Colonic mucosa (tissue), 4 donors: ENCODE measurements at regions not wholly inside any gene's neighbourhood (a gene's known extent, or its start where the extent isn't known, plus 50 kb on each side); places are given as distances from the start of the nearest gene placed in this dataset.

ENCODE experiments used
- DNase-seq: peaks from one replicate; pipeline ENCODE4 v3.0.0-alpha.2; 2020
- H3K27ac ChIP-seq: fragments of 200-600 bp; one replicate; pipeline ENCODE4 v1.8.0; 2021
- H3K27me3 ChIP-seq: fragments of 200-600 bp; one replicate; pipeline ENCODE4 v1.8.0; 2021
- H3K36me3 ChIP-seq: fragments of 200-600 bp; one replicate; pipeline ENCODE4 v1.8.0; 2021
- H3K4me1 ChIP-seq: fragments of 200-600 bp; one replicate; pipeline ENCODE4 v1.8.0; 2021; ENCODE audit warnings: mild to moderate bottlenecking
- H3K4me3 ChIP-seq: fragments of 200-600 bp; one replicate; pipeline ENCODE4 v1.8.0; 2021
- H3K9ac ChIP-seq, 2 donors: one replicate each; pipeline ENCODE4 v1.7.0; 2013; ENCODE audit warnings: control low read depth in 2 of 2, low read depth in 2 of 2, low read length in 2 of 2
- H3K9me3 ChIP-seq: fragments of 200-600 bp; one replicate; pipeline ENCODE4 v1.8.0; 2021
- intact Hi-C: fragments of 100-400 bp; cut with DNase I; formaldehyde crosslinking; loops from one replicate; pipeline ENCODE4 v1.14.1; 2022
- TF ChIP-seq, protein P1 (sequence below): fragments of 200-600 bp; IDR thresholded peaks from one replicate; pipeline ENCODE4 v1.8.0; 2022; ENCODE audit warnings: antibody characterized with exemption, mild to moderate bottlenecking
- donor health status: healthy.
- donor health status: DM: no; HTN: no; CAD: no.
- donor health status: DM: no; HTN: no; CAD: no.

DNA sequence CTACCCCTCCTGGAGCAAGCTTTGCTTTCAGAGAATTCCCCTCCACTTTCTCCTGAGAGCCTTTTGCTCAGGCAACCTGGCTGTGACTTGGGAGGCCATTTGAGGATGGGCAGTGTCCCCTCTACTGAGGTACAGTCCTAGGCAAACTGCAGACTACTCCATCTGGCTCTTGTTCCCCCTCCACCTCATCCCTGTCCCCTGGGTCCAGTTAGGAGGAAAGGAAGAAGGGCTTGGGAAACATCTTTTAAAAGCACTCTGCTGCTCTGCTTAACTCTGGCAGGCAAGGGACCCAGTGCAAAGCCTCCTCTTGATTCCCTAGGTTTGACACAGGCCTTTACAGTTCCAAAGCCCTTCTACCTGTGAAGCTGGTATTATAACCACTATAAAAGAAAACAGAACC lies 108.2 kb downstream of the NAV1 start:
- Histone ChIP-seq H3K4me3 (no peak overlapping the region), H3K27me3 (peaks cover 11% of the 10 kb centered on the region), H3K9ac (no peak overlapping the region), H3K4me1 (peaks cover 12% of the 10 kb centered on the region), H3K36me3 (no peaks in the 10 kb centered on the region), H3K27ac (no peak overlapping the region), H3K9me3 (no peaks in the 10 kb centered on the region)
- TF ChIP-seq, protein P1, sequence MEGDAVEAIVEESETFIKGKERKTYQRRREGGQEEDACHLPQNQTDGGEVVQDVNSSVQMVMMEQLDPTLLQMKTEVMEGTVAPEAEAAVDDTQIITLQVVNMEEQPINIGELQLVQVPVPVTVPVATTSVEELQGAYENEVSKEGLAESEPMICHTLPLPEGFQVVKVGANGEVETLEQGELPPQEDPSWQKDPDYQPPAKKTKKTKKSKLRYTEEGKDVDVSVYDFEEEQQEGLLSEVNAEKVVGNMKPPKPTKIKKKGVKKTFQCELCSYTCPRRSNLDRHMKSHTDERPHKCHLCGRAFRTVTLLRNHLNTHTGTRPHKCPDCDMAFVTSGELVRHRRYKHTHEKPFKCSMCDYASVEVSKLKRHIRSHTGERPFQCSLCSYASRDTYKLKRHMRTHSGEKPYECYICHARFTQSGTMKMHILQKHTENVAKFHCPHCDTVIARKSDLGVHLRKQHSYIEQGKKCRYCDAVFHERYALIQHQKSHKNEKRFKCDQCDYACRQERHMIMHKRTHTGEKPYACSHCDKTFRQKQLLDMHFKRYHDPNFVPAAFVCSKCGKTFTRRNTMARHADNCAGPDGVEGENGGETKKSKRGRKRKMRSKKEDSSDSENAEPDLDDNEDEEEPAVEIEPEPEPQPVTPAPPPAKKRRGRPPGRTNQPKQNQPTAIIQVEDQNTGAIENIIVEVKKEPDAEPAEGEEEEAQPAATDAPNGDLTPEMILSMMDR: no peak
- DNase-seq: no peak
- intact Hi-C loops: no loop called here

DNA sequence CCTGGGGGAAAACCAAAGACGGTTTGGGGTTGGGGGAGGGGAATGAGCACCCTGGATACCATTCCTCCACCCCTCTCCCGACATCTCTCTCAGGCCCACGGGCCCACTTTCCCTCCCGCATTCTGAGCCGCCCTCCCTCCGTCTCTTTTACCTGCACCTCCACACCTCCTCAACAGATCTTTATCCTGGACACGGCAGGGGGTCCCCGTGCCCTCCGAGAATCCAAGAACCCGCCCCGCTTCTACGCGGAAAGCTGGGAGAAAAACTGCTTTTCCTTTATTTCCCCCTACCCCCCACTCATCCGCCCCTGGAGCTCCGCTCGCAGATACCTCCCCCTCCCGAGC lies 108.8 kb downstream of the NAV1 start:
- DNase-seq: no peak
- Histone ChIP-seq H3K27me3 (peaks cover 11% of the 10 kb centered on the region), H3K9me3 (no peaks in the 10 kb centered on the region), H3K4me3 (peak overlapping the region; percentile 70), H3K27ac (no peak overlapping the region), H3K36me3 (no peaks in the 10 kb centered on the region), H3K4me1 (peaks cover 12% of the 10 kb centered on the region), H3K9ac (peak overlapping the region; percentile 41 to 44)
- intact Hi-C loops: no loop called here
- TF ChIP-seq, protein P1: no peak

DNA sequence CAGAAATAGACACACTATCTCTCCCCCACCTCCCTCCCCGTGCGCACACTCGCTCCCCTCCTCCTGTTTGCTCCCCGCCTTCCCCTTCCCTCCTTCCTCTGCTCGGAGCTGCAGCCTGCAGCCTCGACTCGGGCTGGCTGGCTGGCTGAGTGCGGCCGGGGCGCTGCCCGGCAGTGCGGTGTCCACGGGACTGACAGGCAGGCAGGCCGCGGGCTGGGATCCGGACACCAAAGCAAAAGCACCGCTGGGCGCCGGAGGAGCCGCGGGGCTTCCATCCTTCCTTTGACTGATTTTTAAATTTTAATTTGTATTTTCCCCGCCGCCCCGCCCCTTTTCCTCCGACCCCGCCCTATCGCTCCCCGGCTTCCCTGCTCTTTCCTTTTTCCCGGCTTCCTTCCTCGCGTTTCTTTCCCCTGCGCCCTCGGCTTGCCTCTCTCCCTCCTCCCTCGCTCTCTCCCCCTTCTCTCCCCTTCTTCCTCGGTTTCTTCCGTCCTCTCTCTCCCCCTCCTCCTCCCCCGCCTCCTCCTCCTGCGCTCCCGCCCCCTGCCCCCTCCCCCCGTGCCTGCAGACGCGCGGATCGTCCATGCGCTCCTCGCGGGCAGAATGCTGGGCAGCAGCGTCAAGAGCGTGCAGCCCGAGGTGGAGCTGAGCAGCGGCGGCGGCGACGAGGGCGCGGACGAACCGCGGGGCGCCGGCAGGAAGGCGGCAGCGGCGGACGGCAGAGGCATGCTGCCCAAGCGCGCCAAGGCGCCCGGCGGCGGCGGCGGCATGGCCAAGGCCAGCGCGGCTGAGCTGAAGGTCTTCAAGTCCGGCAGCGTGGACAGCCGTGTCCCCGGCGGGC lies 109.4 kb downstream of the NAV1 start:
- Histone ChIP-seq H3K27me3 (peaks cover 11% of the 10 kb centered on the region), H3K9ac (peak overlapping the region; percentile 64 to 86), H3K9me3 (no peaks in the 10 kb centered on the region), H3K4me3 (peak overlapping the region; percentile 70), H3K36me3 (no peaks in the 10 kb centered on the region), H3K4me1 (peaks cover 12% of the 10 kb centered on the region), H3K27ac (peak overlapping the region; percentile 87)
- intact Hi-C loops: no loop called here
- peak; percentile 56 for DNase-seq
- TF ChIP-seq, protein P1: no peak

DNA sequence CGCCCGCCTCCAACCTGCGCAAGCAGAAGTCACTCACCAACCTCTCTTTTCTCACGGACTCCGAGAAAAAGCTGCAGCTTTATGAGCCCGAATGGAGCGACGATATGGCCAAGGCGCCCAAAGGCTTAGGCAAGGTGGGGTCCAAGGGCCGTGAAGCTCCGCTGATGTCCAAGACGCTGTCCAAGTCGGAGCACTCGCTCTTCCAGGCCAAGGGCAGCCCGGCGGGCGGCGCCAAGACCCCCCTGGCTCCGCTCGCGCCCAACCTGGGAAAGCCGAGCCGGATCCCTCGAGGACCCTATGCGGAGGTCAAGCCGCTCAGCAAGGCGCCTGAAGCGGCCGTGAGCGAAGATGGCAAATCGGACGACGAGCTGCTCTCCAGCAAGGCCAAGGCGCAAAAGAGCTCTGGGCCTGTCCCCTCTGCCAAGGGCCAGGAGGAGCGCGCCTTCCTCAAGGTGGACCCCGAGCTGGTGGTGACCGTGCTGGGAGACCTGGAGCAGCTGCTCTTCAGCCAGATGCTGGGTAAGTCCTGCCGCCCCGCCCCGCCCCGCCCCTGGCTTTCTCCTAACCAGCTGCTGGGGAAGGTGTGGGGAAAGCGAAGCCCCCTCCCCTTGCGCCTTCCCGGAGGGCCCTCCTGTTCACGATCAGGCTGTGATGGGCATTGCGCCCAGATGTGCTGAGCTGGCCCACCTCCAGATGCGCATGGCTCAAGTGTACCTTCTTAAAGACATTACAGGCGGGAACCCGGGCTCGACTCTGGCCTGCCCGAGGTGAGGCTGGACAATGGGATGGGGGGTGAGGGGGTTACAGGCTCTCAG lies 110.2 kb downstream of the NAV1 start:
- Histone ChIP-seq H3K9me3 (no peaks in the 10 kb centered on the region), H3K36me3 (no peaks in the 10 kb centered on the region), H3K4me1 (peaks cover 12% of the 10 kb centered on the region), H3K27me3 (peaks cover 11% of the 10 kb centered on the region), H3K27ac (peak overlapping the region; percentile 87), H3K4me3 (peak overlapping the region; percentile 70), H3K9ac (peak overlapping the region; percentile 64 to 86)
- TF ChIP-seq, protein P1: no peak
- peak; percentile 59 for DNase-seq
- intact Hi-C loops: no loop called here

DNA sequence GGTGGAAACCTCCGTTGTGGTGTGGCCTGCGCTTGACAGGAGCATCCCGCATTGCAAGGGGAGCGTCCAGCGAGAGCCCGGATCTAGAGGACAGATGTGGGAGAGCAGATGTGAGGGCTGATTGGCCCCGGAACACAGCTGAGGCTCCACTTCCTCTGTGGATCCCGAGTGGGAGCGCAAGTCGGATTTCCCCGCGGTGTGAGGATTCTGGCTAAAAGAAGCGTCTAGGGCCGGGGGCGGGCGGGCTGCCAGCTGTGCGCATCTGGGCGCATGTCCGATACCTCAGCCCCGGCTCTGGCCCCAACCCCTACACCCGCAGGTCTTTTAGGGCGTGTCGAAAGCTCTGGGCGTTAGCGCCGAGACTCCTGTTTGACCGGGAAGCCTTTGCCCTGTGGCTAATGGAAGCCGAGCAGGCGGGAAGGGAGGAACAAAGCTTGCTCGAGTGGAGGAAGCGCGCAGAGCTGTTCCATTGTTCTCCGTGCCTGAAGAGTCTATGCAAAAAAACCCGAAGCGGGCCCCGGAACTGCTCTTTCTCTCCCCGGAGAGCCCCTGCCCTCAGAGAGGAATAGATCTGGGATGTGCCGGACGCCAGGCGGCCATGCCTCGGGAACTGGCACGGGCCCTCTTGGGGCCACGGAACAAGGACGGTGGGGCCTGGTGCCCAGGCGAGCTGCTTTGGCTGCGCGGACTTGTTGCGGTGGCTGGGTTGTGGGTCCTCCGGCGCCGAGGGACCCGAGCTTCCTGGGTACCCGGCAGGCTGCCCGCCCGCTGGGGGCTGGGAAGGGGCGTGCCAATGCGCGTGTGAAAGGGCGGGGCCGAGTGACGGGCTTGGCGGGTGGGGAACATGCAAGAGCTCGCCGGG lies 111.1 kb downstream of the NAV1 start:
- peaks cover 11% of the 10 kb centered on the region for H3K27me3 ChIP-seq
- peak overlapping the region; percentile 87 for H3K27ac ChIP-seq
- DNase-seq: peak; percentile 97
- intact Hi-C loops: loop anchor here (5.0 kb wide), 1 partner anchor 37 kb away; no protein-coding TSS in a partner anchor
- no peaks in the 10 kb centered on the region for H3K36me3 ChIP-seq
- TF ChIP-seq, protein P1: no peak
- peaks cover 12% of the 10 kb centered on the region for H3K4me1 ChIP-seq
- no peaks in the 10 kb centered on the region for H3K9me3 ChIP-seq
- peak overlapping the region; percentile 64 to 86 for H3K9ac ChIP-seq
- peak overlapping the region; percentile 70 for H3K4me3 ChIP-seq
